Calu3 (cell line): ENCODE measurements at regions not wholly inside any gene's neighbourhood (a gene's known extent, or its start where the extent isn't known, plus 50 kb on each side); places are given as distances from the start of the nearest gene placed in this dataset.

Source experiments
- BruUV-seq: library from RNA; stranded (reverse); fragments of 400-500 nt; replicated peaks from 2 replicates; lab custom pipeline; 2021; lab: Mats Ljungman, UMichigan
- CTCF ChIA-PET: fragments of 300-600 bp; sonication (Branson Sonifier 250); formaldehyde crosslinking; loops from one replicate; lab custom pipeline; 2022; ENCODE audit warnings: antibody characterized with exemption; lab: Charles Lee
- DNase-seq: peaks from one replicate; pipeline ENCODE4 v3.0.0; 2022
- H3K27ac Mint-ChIP-seq: one replicate; pipeline ENCODE4 v1.8.0; 2022; ENCODE audit warnings: mixed read lengths; ENCODE audit not compliant: unreplicated experiment
- H3K27me3 Mint-ChIP-seq: one replicate; pipeline ENCODE4 v1.8.0; 2022; ENCODE audit warnings: mixed read lengths; ENCODE audit not compliant: unreplicated experiment
- H3K36me3 Mint-ChIP-seq: one replicate; pipeline ENCODE4 v1.8.0; 2022; ENCODE audit warnings: mild to moderate bottlenecking, moderate library complexity, mixed read lengths; ENCODE audit not compliant: insufficient read depth, unreplicated experiment
- H3K4me1 Mint-ChIP-seq: one replicate; pipeline ENCODE4 v1.8.0; 2022; ENCODE audit warnings: mild to moderate bottlenecking, low read depth, mixed read lengths; ENCODE audit not compliant: unreplicated experiment
- H3K4me3 Mint-ChIP-seq: one replicate; pipeline ENCODE4 v1.8.0; 2022; ENCODE audit warnings: mild to moderate bottlenecking, low read depth, moderate library complexity, mixed read lengths; ENCODE audit not compliant: unreplicated experiment
- H3K9me3 Mint-ChIP-seq: one replicate; pipeline ENCODE4 v1.8.0; 2022; ENCODE audit warnings: low read depth, mixed read lengths; ENCODE audit not compliant: unreplicated experiment
- intact Hi-C: fragments of 100-400 bp; cut with micrococcal nuclease; formaldehyde crosslinking; loops from one replicate; pipeline ENCODE4 v1.10.0; 2022; ENCODE audit not compliant: unreplicated experiment
- TF ChIP-seq, protein P1 (sequence below): fragments of 200-600 bp; IDR thresholded peaks from one replicate; pipeline ENCODE4 v1.8.0; 2022; ENCODE audit warnings: antibody characterized with exemption; ENCODE audit not compliant: unreplicated experiment

DNA sequence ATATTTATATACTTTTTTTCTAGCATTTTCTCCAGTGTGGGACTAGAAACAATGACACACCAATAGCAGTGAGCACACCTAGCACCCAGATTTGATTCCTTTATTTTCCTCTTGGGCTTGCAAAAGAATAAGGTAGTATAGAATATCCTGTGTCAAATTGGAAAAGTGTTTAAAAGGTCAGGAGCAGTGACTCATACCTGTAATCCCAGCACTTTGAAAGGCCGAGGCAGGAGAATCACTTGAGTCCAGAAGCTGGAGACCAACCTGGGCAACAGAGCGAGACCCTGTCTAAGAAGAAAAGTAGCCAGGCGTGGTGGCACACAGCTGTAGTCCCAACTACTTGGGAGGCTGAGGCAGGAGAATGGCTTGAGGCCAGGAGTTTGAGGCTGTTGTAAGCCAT, 53.8 kb upstream of the SGPP1 start:
- no peak overlapping the region for H3K4me3 Mint-ChIP-seq
- H3K36me3 Mint-ChIP-seq = no peaks in the 10 kb centered on the region
- no peaks in the 10 kb centered on the region for H3K9me3 Mint-ChIP-seq
- H3K27me3 Mint-ChIP-seq = no peaks in the 10 kb centered on the region
- intact Hi-C loops = no loop called here
- BruUV-seq = no TSS peak
- TF ChIP-seq, protein P1, sequence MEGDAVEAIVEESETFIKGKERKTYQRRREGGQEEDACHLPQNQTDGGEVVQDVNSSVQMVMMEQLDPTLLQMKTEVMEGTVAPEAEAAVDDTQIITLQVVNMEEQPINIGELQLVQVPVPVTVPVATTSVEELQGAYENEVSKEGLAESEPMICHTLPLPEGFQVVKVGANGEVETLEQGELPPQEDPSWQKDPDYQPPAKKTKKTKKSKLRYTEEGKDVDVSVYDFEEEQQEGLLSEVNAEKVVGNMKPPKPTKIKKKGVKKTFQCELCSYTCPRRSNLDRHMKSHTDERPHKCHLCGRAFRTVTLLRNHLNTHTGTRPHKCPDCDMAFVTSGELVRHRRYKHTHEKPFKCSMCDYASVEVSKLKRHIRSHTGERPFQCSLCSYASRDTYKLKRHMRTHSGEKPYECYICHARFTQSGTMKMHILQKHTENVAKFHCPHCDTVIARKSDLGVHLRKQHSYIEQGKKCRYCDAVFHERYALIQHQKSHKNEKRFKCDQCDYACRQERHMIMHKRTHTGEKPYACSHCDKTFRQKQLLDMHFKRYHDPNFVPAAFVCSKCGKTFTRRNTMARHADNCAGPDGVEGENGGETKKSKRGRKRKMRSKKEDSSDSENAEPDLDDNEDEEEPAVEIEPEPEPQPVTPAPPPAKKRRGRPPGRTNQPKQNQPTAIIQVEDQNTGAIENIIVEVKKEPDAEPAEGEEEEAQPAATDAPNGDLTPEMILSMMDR = no peak
- CTCF ChIA-PET = interaction anchor here (0.7 kb wide), 1 partner anchor 272 kb away, joined by 4 read pairs; no protein-coding TSS in a partner anchor
- no peak overlapping the region for H3K27ac Mint-ChIP-seq
- H3K4me1 Mint-ChIP-seq = no peaks in the 10 kb centered on the region
- no peak for DNase-seq

DNA sequence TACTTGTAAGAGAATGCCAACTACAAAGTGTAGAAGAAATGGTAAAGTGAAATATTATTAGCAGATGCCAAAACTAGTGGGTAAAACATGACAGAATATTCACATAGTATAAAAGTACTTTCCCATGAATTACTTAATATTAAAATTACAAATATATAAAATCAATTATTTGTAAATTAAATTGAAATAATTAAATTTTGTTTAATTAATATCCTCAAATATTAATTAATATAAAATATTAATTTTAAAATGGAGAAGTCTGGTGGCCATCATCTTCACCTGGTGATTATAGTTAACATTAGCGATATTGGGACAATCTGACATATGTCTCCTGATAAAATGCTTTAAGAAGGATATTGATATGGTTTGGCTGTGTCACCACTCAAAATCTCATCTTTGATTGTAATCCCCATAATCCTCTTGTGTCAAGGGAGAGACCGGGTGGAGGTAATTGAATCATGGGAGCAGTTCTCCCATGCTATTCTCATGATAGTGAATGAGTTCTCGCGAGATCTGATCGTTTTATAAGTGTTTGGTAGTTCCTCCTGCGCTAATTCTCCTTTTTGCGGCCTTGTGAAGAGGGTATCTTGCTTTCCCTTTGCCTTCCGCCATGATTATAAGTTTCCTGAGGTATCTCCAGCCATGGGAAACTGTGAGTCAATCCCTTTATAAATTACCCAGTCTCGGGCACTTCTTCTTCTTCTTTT, 55.0 kb upstream of the SGPP1 start:
- H3K36me3 Mint-ChIP-seq = no peaks in the 10 kb centered on the region
- TF ChIP-seq, protein P1 = no peak
- H3K4me1 Mint-ChIP-seq = no peaks in the 10 kb centered on the region
- CTCF ChIA-PET = no interaction called here
- H3K27me3 Mint-ChIP-seq = no peaks in the 10 kb centered on the region
- DNase-seq = no peak
- no peak overlapping the region for H3K27ac Mint-ChIP-seq
- BruUV-seq = no TSS peak
- no peak overlapping the region for H3K4me3 Mint-ChIP-seq
- H3K9me3 Mint-ChIP-seq = no peaks in the 10 kb centered on the region
- intact Hi-C loops = no loop called here

DNA sequence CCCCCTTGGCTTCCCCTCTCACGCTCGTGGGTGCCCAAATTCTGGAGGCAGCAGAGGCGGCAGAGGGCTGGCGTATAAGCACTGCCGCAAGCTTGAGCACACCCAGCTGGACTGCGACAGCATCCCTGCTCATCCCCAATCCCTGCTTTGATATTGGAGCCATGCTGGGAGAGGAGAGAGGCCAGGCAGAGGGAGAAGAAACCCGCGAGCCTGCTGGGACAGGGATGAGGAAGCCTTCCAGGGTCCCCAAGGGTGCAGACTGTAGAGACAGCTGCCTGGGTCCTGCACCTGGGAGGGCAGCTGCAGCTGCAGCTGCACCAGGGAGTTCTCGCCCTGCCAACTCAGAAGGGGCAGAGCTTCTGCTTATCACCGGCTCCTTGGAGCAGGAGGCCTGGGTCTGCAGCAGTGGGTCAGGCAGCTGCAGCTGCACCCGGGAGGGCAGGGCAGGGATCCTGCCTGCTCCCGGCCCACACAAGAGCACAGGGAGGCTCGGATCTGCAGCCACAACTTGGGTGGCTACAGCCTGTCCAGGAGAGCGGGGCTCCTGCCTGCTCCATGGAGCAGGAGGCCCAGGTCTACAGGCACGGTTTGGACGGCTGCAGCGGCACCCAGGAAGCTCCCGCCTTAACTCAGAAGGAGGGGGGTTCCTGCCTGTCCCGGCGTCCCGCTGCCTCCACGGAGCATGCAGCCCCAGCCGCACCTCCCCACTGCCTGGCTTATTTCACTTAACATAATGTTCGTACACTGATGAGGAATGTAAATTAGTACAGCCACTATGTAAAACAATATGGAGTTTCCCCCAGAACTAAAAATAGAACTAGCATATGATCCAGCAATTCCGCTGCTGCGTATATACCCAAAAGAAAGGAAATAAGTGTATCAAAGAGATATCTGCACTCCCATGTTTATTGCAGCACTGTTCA, 60.4 kb upstream of the SGPP1 start:
- DNase-seq = no peak
- no peaks in the 10 kb centered on the region for H3K9me3 Mint-ChIP-seq
- H3K4me3 Mint-ChIP-seq = no peak overlapping the region
- CTCF ChIA-PET = no interaction called here
- intact Hi-C loops = no loop called here
- H3K4me1 Mint-ChIP-seq = no peaks in the 10 kb centered on the region
- no TSS peak for BruUV-seq
- no peaks in the 10 kb centered on the region for H3K27me3 Mint-ChIP-seq
- H3K27ac Mint-ChIP-seq = no peak overlapping the region
- no peaks in the 10 kb centered on the region for H3K36me3 Mint-ChIP-seq
- TF ChIP-seq, protein P1 = no peak

DNA sequence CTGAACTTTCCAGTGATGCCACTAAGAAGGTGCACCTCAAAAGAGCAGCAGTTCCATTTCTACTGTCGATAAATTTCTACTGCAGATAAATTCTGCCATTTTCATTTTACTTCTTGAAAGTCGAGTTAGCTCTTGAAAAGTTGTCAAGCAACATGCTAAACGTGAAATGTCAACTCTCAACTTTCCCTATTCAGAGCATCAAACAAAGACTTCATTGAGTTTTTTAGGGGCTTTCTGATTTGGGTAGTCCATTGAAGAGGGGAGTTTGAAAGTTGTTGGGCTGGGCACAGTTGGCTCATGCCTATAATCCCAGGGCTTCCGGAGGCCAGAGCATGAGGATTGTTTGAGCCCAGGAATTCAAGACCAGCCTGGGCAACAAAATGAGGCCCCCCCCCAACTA, 59.4 kb upstream of the SYNE2 start:
- intact Hi-C loops = no loop called here
- Mint-ChIP-seq H3K27me3 (no peaks in the 10 kb centered on the region), H3K4me3 (no peak overlapping the region), H3K9me3 (no peaks in the 10 kb centered on the region), H3K4me1 (no peaks in the 10 kb centered on the region), H3K36me3 (no peaks in the 10 kb centered on the region), H3K27ac (no peak overlapping the region)
- CTCF ChIA-PET = interaction anchor here (0.7 kb wide), 1 partner anchor 442 kb away, joined by 3 read pairs; no protein-coding TSS in a partner anchor
- no TSS peak for BruUV-seq
- no peak for DNase-seq
- TF ChIP-seq, protein P1 = no peak
